ENCODE measurements at regions not wholly inside any gene's neighbourhood (a gene's known extent, or its start where the extent isn't known, plus 50 kb on each side); places are given as distances from the start of the nearest gene placed in this dataset.

- Histone ChIP-seq H4K91ac (replicated peaks; ENCODE audit: insufficient read length, low read length) (no peak overlapping the region), H4K20me1 (replicated peaks in 1 of 2; ENCODE audit: control insufficient read depth in 1 of 2, insufficient read depth in 2 of 2, low read length in 2 of 2) (no peaks in the 10 kb centered on the region), H3K9ac (replicated peaks in 1 of 4; ENCODE audit: extremely low read depth in 1 of 4, low read depth in 3 of 4, low read length in 3 of 4) (no peak overlapping the region), H2AFZ (ENCODE audit: low read length) (no peak overlapping the region), H3K4me2 (ENCODE audit: insufficient read depth in 1 of 2, low read depth in 2 of 2, low read length in 2 of 2) (no peak overlapping the region), H2BK20ac (ENCODE audit: low read length) (no peak overlapping the region), H3K23ac (ENCODE audit: insufficient read length) (no peak overlapping the region), H2BK12ac (ENCODE audit: low read depth, low read length) (no peak overlapping the region), H3K27me3 (replicated peaks in 1 of 4; ENCODE audit: control insufficient read depth in 3 of 4, extremely low read depth in 1 of 4, insufficient read depth in 3 of 4, low read length in 3 of 4) (no peaks in the 10 kb centered on the region), H2AK5ac (ENCODE audit: low read depth, low read length) (no peak overlapping the region), H2BK15ac (ENCODE audit: low read length) (no peak overlapping the region), H3K23me2 (ENCODE audit: low read depth, low read length) (no peaks in the 10 kb centered on the region), H3K56ac (replicated peaks; ENCODE audit: insufficient read length, low read depth, low read length) (no peak overlapping the region), H2BK120ac (replicated peaks; ENCODE audit: low read depth, low read length) (no peak overlapping the region), H2BK5ac (ENCODE audit: low read depth, low read length) (no peak overlapping the region), H4K8ac (ENCODE audit: extremely low read depth, insufficient read depth, low read length) (no peak overlapping the region), H3K4ac (replicated peaks; ENCODE audit: insufficient read length, low read depth, low read length) (no peak overlapping the region), H3K27ac (ENCODE audit: low read depth, low read length) (no peak overlapping the region), H3K4me1 (replicated peaks in 1 of 4; ENCODE audit: control insufficient read depth in 3 of 4, insufficient read depth in 4 of 4, low read length in 3 of 4) (peaks cover 2 to 6% (median 4%) of the 10 kb centered on the region in 4 experiments; a peak in 3 of 7 replicates), H4K5ac (ENCODE audit: insufficient read length, low read depth, low read length) (no peak overlapping the region), H3K36me3 (ENCODE audit: control insufficient read depth in 2 of 4, insufficient read depth in 4 of 4, low read length in 3 of 4) (peaks cover 0 to 3% (median 0%) of the 10 kb centered on the region in 4 experiments; a peak in 1 of 8 replicates), H3K9me3 (ENCODE audit: insufficient read depth in 2 of 2, low read depth in 1 of 2, low read length in 1 of 2) (peaks cover 4 to 7% of the 10 kb centered on the region in 2 experiments; a peak in 2 of 4 replicates), H3K4me3 (ENCODE audit: extremely low read depth in 1 of 4, insufficient read depth in 2 of 4, low read depth in 3 of 4, low read length in 4 of 4) (no peak overlapping the region), H3K14ac (ENCODE audit: insufficient read length) (no peak overlapping the region), H3K18ac (ENCODE audit: extremely low read depth, low read length) (no peak overlapping the region), H3K79me2 (ENCODE audit: control insufficient read depth in 1 of 2, insufficient read depth in 2 of 2, low read length in 2 of 2) (peaks cover 0 to 27% of the 10 kb centered on the region in 2 experiments; a peak in 1 of 4 replicates), H3K79me1 (ENCODE audit: low read depth, low read length) (0 out of 2 replicates have a peak, but pooled peaks cover 3% of the 10 kb centered on the region)
- DNase-seq (ENCODE audit: low read depth in 1 of 2, low spot score in 2 of 2) (no peak), FAIRE-seq (no peak)
- ChIA-PET POLR2A (ENCODE audit: partially characterized antibody) (no interaction called here), CTCF (ENCODE audit: partially characterized antibody) (no interaction called here)
- TF ChIP-seq BRCA1 (IDR thresholded peaks at IDR 0.05; ENCODE audit: low read depth, low read length) = no peak
- no peak for TF ChIP-seq TAF7 (optimal IDR thresholded peaks at IDR 0.05; ENCODE audit: borderline replicate concordance, low read depth, low read length)
- no peak for TF ChIP-seq JUN (IDR thresholded peaks at IDR 0.05; ENCODE audit: low read depth, low read length)
- TF ChIP-seq, protein P1, sequence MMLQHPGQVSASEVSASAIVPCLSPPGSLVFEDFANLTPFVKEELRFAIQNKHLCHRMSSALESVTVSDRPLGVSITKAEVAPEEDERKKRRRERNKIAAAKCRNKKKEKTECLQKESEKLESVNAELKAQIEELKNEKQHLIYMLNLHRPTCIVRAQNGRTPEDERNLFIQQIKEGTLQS (IDR thresholded peaks at IDR 0.05; ENCODE audit: insufficient read depth, low read depth, low read length) = no peak
- no peak for TF ChIP-seq NANOG (IDR thresholded peaks at IDR 0.05; ENCODE audit: insufficient read depth, low read depth, low read length, poor library complexity, severe bottlenecking)
- TF ChIP-seq TAF1 (IDR thresholded peaks at IDR 0.05; ENCODE audit: low read depth, low read length) = no peak
Measured at GRCh38 chr6:144395014-144395413, 109.9 kb downstream of the UTRN start.

Data from H1 (cell line).